ENCODE measurements at regions not wholly inside any gene's neighbourhood (a gene's known extent, or its start where the extent isn't known, plus 50 kb on each side); places are given as distances from the start of the nearest gene placed in this dataset.

DNA sequence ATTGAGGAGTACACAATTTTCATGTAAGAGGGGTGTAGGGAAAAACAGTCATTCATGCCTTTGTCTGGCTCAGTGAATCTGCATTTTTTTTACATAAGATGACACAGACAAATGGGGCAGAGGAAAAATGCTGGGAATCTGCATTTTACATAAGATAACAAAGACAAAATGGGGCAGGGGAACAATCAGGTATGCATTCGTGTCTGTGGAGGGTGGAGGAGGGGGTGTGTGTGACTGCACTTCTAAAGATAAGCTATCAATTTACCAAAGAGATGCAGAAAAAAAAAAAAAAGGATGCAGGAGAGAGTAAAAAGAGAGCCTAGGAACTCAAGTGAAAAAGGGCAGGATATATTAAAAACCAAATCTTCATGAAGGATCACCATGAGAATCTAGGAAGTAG, 637.4 kb downstream of the ZNF674 start:
- H3K4me1 Mint-ChIP-seq = peaks cover 7% of the 10 kb centered on the region
- no peaks in the 10 kb centered on the region for H3K79me2 ChIP-seq (ENCODE audit: low read depth)
- DNase-seq (ENCODE audit: low spot score) = no peak
- H3K27ac Mint-ChIP-seq = no peak overlapping the region
- no peaks in the 10 kb centered on the region for H3K27me3 Mint-ChIP-seq (ENCODE audit: insufficient read depth, low read depth)
- H3K27ac ChIP-seq = no peak overlapping the region
- H3K27me3 ChIP-seq = no peaks in the 10 kb centered on the region
- H3K4me3 ChIP-seq = no peak overlapping the region
- H3F3A ChIP-seq (ENCODE audit: low read depth) = peaks cover 10% of the 10 kb centered on the region
- no peak overlapping the region for H2AFZ ChIP-seq (replicated peaks)
- H3K9me3 Mint-ChIP-seq = peaks cover 7% of the 10 kb centered on the region
- no peaks in the 10 kb centered on the region for H4K20me1 ChIP-seq (ENCODE audit: low read depth)
- H3K36me3 Mint-ChIP-seq = no peaks in the 10 kb centered on the region
- H3K4me1 ChIP-seq = peaks cover 8% of the 10 kb centered on the region
- no peaks in the 10 kb centered on the region for H3K9me3 ChIP-seq (ENCODE audit: low read depth)
- H3K4me2 ChIP-seq = no peak overlapping the region
- H3K4me3 Mint-ChIP-seq = no peak overlapping the region
- TF ChIP-seq EZH2phosphoT487 (IDR thresholded peaks at IDR 0.05) (no peak), EZH2 (IDR thresholded peaks at IDR 0.05) (no peak)
- TF ChIP-seq, protein P1, sequence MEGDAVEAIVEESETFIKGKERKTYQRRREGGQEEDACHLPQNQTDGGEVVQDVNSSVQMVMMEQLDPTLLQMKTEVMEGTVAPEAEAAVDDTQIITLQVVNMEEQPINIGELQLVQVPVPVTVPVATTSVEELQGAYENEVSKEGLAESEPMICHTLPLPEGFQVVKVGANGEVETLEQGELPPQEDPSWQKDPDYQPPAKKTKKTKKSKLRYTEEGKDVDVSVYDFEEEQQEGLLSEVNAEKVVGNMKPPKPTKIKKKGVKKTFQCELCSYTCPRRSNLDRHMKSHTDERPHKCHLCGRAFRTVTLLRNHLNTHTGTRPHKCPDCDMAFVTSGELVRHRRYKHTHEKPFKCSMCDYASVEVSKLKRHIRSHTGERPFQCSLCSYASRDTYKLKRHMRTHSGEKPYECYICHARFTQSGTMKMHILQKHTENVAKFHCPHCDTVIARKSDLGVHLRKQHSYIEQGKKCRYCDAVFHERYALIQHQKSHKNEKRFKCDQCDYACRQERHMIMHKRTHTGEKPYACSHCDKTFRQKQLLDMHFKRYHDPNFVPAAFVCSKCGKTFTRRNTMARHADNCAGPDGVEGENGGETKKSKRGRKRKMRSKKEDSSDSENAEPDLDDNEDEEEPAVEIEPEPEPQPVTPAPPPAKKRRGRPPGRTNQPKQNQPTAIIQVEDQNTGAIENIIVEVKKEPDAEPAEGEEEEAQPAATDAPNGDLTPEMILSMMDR (IDR thresholded peaks at IDR 0.05) = no peak
- H3K36me3 ChIP-seq = no peaks in the 10 kb centered on the region
- no peak overlapping the region for H3K9ac ChIP-seq

DNA sequence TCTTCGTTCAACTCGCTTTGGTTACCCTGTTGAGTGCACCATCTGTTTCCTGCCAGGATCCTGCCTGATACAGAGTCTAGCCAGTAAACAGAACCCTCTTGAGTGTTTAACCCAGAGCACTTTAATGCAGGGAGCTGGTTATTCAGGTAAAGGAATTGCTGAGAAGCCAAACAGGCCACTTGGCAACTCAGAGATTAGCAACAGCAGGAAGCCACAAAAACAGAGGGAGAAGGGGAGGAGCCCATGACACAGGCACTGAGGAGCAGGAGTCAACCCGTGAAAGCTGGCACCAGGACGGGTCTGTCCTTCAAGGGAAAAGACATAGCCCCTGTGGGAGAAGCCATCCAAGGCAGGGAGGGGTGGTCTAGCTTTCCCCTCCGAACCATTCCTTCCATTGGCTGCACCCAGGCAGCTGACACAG, 641.4 kb downstream of the ZNF674 start:
- no peak overlapping the region for H3K27ac ChIP-seq
- H3K9me3 ChIP-seq (ENCODE audit: low read depth) = no peaks in the 10 kb centered on the region
- TF ChIP-seq EZH2phosphoT487 (IDR thresholded peaks at IDR 0.05) = no peak
- TF ChIP-seq, protein P1 (IDR thresholded peaks at IDR 0.05) = no peak
- no peak for TF ChIP-seq EZH2 (IDR thresholded peaks at IDR 0.05)
- H3K4me3 Mint-ChIP-seq = no peak overlapping the region
- H3K27me3 Mint-ChIP-seq (ENCODE audit: insufficient read depth, low read depth) = peaks cover 11% of the 10 kb centered on the region
- H2AFZ ChIP-seq (replicated peaks) = no peak overlapping the region
- H3K27me3 ChIP-seq = no peaks in the 10 kb centered on the region
- no peak overlapping the region for H3K9ac ChIP-seq
- peaks cover 10% of the 10 kb centered on the region for H3K9me3 Mint-ChIP-seq
- H3K36me3 Mint-ChIP-seq = no peaks in the 10 kb centered on the region
- DNase-seq (ENCODE audit: low spot score) = peak; percentile 33
- no peak overlapping the region for H3K4me2 ChIP-seq
- H3K4me1 Mint-ChIP-seq = peaks cover 25% of the 10 kb centered on the region
- H4K20me1 ChIP-seq (ENCODE audit: low read depth) = no peaks in the 10 kb centered on the region
- peaks cover 10% of the 10 kb centered on the region for H3F3A ChIP-seq (ENCODE audit: low read depth)
- no peaks in the 10 kb centered on the region for H3K36me3 ChIP-seq
- H3K79me2 ChIP-seq (ENCODE audit: low read depth) = no peaks in the 10 kb centered on the region
- H3K4me3 ChIP-seq = no peak overlapping the region
- peaks cover 11% of the 10 kb centered on the region for H3K4me1 ChIP-seq
- no peak overlapping the region for H3K27ac Mint-ChIP-seq

DNA sequence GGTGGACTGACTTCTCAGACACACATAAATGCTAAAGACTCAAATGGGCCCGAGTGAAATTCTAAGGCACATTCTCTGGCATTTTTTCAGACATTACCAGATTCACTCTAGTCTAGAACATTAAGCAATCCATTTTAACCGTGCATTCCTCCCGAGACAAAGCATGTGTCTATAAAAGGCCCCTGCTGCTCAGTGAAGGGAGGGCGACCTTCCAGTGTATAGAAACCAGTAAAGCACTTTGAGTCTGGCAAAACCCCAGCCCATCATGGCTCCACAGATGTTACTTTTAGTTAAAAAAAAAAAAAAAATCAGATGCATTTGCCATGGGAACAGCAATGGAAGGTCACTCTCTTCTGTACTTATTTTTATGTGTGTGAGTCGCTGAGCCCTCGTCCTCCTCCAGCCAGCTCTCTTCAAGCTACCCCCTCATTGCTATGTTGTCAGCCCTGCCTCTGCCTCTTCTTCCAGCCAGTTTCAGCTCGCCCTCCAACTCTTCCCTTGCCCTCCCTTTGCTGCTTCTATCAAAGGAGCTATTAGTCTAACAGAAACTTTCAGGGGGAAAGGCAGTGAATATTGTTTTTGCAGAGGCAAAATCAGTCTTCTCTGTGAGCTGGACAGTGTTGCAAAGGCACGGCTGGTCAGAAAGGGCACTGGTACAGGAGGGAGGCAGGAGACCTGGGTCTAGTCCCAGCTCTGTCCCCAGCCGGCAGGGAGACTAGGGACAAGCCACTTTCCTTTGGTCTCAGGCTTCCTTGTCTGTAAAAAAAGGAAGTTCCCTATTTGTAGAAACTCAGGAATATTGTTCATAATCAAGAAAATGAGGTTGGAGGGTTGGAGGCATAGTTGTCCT, 644.2 kb downstream of the ZNF674 start:
- Mint-ChIP-seq H3K4me3 (peak overlapping the region; percentile 63), H3K27ac (peak overlapping the region; percentile 82), H3K4me1 (peaks cover 25% of the 10 kb centered on the region), H3K36me3 (no peaks in the 10 kb centered on the region), H3K9me3 (peaks cover 7% of the 10 kb centered on the region), H3K27me3 (ENCODE audit: insufficient read depth, low read depth) (peaks cover 11% of the 10 kb centered on the region)
- Histone ChIP-seq H3K9me3 (ENCODE audit: low read depth) (no peaks in the 10 kb centered on the region), H3F3A (ENCODE audit: low read depth) (peaks cover 10% of the 10 kb centered on the region), H3K36me3 (no peaks in the 10 kb centered on the region), H3K79me2 (ENCODE audit: low read depth) (no peaks in the 10 kb centered on the region), H3K4me1 (peaks cover 11% of the 10 kb centered on the region), H3K27ac (no peak overlapping the region), H3K4me3 (no peak overlapping the region), H3K9ac (no peak overlapping the region), H4K20me1 (ENCODE audit: low read depth) (no peaks in the 10 kb centered on the region), H3K27me3 (no peaks in the 10 kb centered on the region), H3K4me2 (no peak overlapping the region), H2AFZ (replicated peaks) (peak overlapping the region; percentile 75)
- DNase-seq (ENCODE audit: low spot score) = peak; percentile 43
- TF ChIP-seq EZH2phosphoT487 (IDR thresholded peaks at IDR 0.05) (no peak), EZH2 (IDR thresholded peaks at IDR 0.05) (no peak)
- TF ChIP-seq, protein P1 (IDR thresholded peaks at IDR 0.05) = no peak

Measured in neural progenitor cell (in vitro differentiated cells).